Keratinocyte (primary cell): ENCODE measurements at regions not wholly inside any gene's neighbourhood (a gene's known extent, or its start where the extent isn't known, plus 50 kb on each side); places are given as distances from the start of the nearest gene placed in this dataset.

ENCODE experiments used
- CTCF ChIP-seq, 3 experiments: IDR thresholded peaks in 1 of 3; conservative IDR thresholded peaks in 1 of 3; optimal IDR thresholded peaks in 1 of 3; 2 replicates in 2 of 3; 3 replicates in 1 of 3; pipeline versions ENCODE3 to v1.5.1; 2011; ENCODE audit warnings: low read length in 3 of 3, mild to moderate bottlenecking in 3 of 3, moderate library complexity in 2 of 3, control low read depth in 1 of 3, inconsistent platforms in 1 of 3; ENCODE audit not compliant: insufficient read depth in 2 of 3; ENCODE audit errors: extremely low read depth in 1 of 3
- EZH2 ChIP-seq: IDR thresholded peaks from one replicate; pipeline ENCODE4 v1.6.1; 2012; ENCODE audit warnings: inconsistent platforms, mild to moderate bottlenecking, low read length, moderate library complexity

GRCh38 chr2:172351586-172351985, 75.8 kb upstream of the ITGA6 start:
- TF ChIP-seq CTCF (optimal IDR thresholded peaks at IDR 0.05 in 1 of 3, IDR thresholded peaks at IDR 0.05 in 1 of 3, conservative IDR thresholded peaks at IDR 0.05 in 1 of 3; ENCODE audit: extremely low read depth in 1 of 3, insufficient read depth in 2 of 3, low read length in 3 of 3) (no peak), EZH2 (no peak)
